MM.1S (cell line): ENCODE measurements at regions not wholly inside any gene's neighbourhood (a gene's known extent, or its start where the extent isn't known, plus 50 kb on each side); places are given as distances from the start of the nearest gene placed in this dataset.

Source experiments
- DNase-seq: peaks from one replicate; pipeline ENCODE4 v3.0.0-alpha.2; 2015
- H2AFZ ChIP-seq: fragments of 300-600 bp; sonication (generic); 2 replicates; pipeline ENCODE4 v1.6.0; 2016; ENCODE audit warnings: antibody characterized with exemption, low read length
- H3F3A ChIP-seq: fragments of 300-600 bp; sonication (generic); 2 replicates; pipeline ENCODE4 v1.6.1; 2016; ENCODE audit warnings: mild to moderate bottlenecking, antibody characterized with exemption, low read length, moderate library complexity, mixed read lengths; ENCODE audit not compliant: insufficient read depth
- H3K27ac ChIP-seq: fragments of 300-600 bp; sonication (generic); 2 replicates; pipeline ENCODE4 v1.5.1; 2016; ENCODE audit warnings: mild to moderate bottlenecking, low read length
- H3K27me3 ChIP-seq: fragments of 300-600 bp; sonication (generic); replicated peaks from 2 replicates; pipeline ENCODE4 v1.6.0; 2016; ENCODE audit warnings: low read length; ENCODE audit not compliant: insufficient read depth
- H3K36me3 ChIP-seq: fragments of 300-600 bp; sonication (generic); replicated peaks from 2 replicates; pipeline ENCODE4 v1.6.1; 2016; ENCODE audit warnings: mild to moderate bottlenecking, low read length, mixed read lengths; ENCODE audit not compliant: insufficient read depth
- H3K4me1 ChIP-seq: fragments of 300-600 bp; sonication (generic); 2 replicates; pipeline ENCODE4 v1.6.1; 2016; ENCODE audit warnings: low read length, mixed read lengths
- H3K4me2 ChIP-seq: fragments of 300-600 bp; sonication (generic); 2 replicates; pipeline ENCODE4 v1.6.0; 2016; ENCODE audit warnings: low read depth, low read length
- H3K4me3 ChIP-seq: fragments of 300-600 bp; sonication (generic); 2 replicates; pipeline ENCODE4 v1.5.1; 2016; ENCODE audit warnings: low read length, mixed read lengths
- H3K79me2 ChIP-seq: fragments of 300-600 bp; sonication (generic); 2 replicates; pipeline ENCODE4 v1.6.1; 2016; ENCODE audit warnings: mixed run types, low read length, mixed read lengths
- H3K9ac ChIP-seq: fragments of 300-600 bp; sonication (generic); 2 replicates; pipeline ENCODE4 v1.6.1; 2016; ENCODE audit warnings: low read length, mixed read lengths
- H3K9me2 ChIP-seq: fragments of 300-600 bp; sonication (generic); replicated peaks from 2 replicates; pipeline ENCODE4 v1.6.1; 2016; ENCODE audit warnings: mild to moderate bottlenecking, low read length, mixed read lengths; ENCODE audit not compliant: insufficient read depth
- H3K9me3 ChIP-seq: fragments of 300-600 bp; sonication (generic); replicated peaks from 2 replicates; pipeline ENCODE4 v1.6.1; 2016; ENCODE audit warnings: mild to moderate bottlenecking, low read length, mixed read lengths; ENCODE audit not compliant: insufficient read depth
- H4K20me1 ChIP-seq: fragments of 300-600 bp; sonication (generic); 2 replicates; pipeline ENCODE4 v1.6.1; 2016; ENCODE audit warnings: mild to moderate bottlenecking, low read length, moderate library complexity, mixed read lengths; ENCODE audit not compliant: insufficient read depth
- CTCF ChIP-seq: fragments of 300-600 bp; sonication (generic); IDR thresholded peaks from 2 replicates; pipeline ENCODE4 v1.5.1; 2016; ENCODE audit warnings: antibody characterized with exemption, low read length, mixed read lengths
- EZH2 ChIP-seq: fragments of 300-600 bp; sonication (generic); optimal IDR thresholded peaks from 2 replicates; pipeline ENCODE3; 2017; ENCODE audit warnings: low read depth, mild to moderate bottlenecking, antibody characterized with exemption, low read length, mixed read lengths
- EZH2phosphoT487 ChIP-seq: fragments of 300-600 bp; sonication (generic); IDR thresholded peaks from 2 replicates; pipeline ENCODE4 v1.6.1; 2018; ENCODE audit warnings: antibody characterized with exemption, low read length

- DNase-seq: no peak
- no peaks in the 10 kb centered on the region for H3K36me3 ChIP-seq
- H3K9me2 ChIP-seq: no peaks in the 10 kb centered on the region
- no peak overlapping the region for H2AFZ ChIP-seq
- H3K79me2 ChIP-seq: no peaks in the 10 kb centered on the region
- no peaks in the 10 kb centered on the region for H3F3A ChIP-seq
- H3K27me3 ChIP-seq: no peaks in the 10 kb centered on the region
- no peak overlapping the region for H3K27ac ChIP-seq
- H3K4me2 ChIP-seq: no peak overlapping the region
- H3K9ac ChIP-seq: no peak overlapping the region
- no peaks in the 10 kb centered on the region for H3K9me3 ChIP-seq
- no peaks in the 10 kb centered on the region for H3K4me1 ChIP-seq
- H3K4me3 ChIP-seq: no peak overlapping the region
- TF ChIP-seq CTCF (no peak), EZH2phosphoT487 (no peak), EZH2 (no peak)
- H4K20me1 ChIP-seq: no peaks in the 10 kb centered on the region
Measured at GRCh38 chr7:106512217-106512616, 148.7 kb downstream of the CCDC71L start.

- Histone ChIP-seq H4K20me1 (no peaks in the 10 kb centered on the region), H3K36me3 (no peaks in the 10 kb centered on the region), H3K9me2 (no peaks in the 10 kb centered on the region), H3K4me1 (no peaks in the 10 kb centered on the region), H3K4me3 (no peak overlapping the region), H2AFZ (no peak overlapping the region), H3K27me3 (no peaks in the 10 kb centered on the region), H3F3A (no peaks in the 10 kb centered on the region), H3K9ac (no peak overlapping the region), H3K9me3 (no peaks in the 10 kb centered on the region), H3K27ac (no peak overlapping the region), H3K4me2 (no peak overlapping the region), H3K79me2 (no peaks in the 10 kb centered on the region)
- no peak for DNase-seq
- no peak for TF ChIP-seq EZH2
Measured at GRCh38 chr7:106504645-106505044, 156.3 kb downstream of the CCDC71L start.

- DNase-seq: no peak
- no peaks in the 10 kb centered on the region for H3K27me3 ChIP-seq
- no peak overlapping the region for H3K9ac ChIP-seq
- H3K27ac ChIP-seq: no peak overlapping the region
- no peaks in the 10 kb centered on the region for H4K20me1 ChIP-seq
- no peaks in the 10 kb centered on the region for H3K4me1 ChIP-seq
- no peaks in the 10 kb centered on the region for H3F3A ChIP-seq
- no peaks in the 10 kb centered on the region for H3K9me2 ChIP-seq
- H3K9me3 ChIP-seq: no peaks in the 10 kb centered on the region
- no peak overlapping the region for H2AFZ ChIP-seq
- TF ChIP-seq EZH2phosphoT487: no peak
- no peak for TF ChIP-seq CTCF
- no peak for TF ChIP-seq EZH2
- no peaks in the 10 kb centered on the region for H3K79me2 ChIP-seq
- H3K4me2 ChIP-seq: no peak overlapping the region
- H3K36me3 ChIP-seq: no peaks in the 10 kb centered on the region
- H3K4me3 ChIP-seq: no peak overlapping the region
Measured at GRCh38 chr7:106504207-106504606, 156.8 kb downstream of the CCDC71L start.

- no peaks in the 10 kb centered on the region for H3K9me3 ChIP-seq
- no peaks in the 10 kb centered on the region for H4K20me1 ChIP-seq
- H3K4me1 ChIP-seq: no peaks in the 10 kb centered on the region
- H3F3A ChIP-seq: no peaks in the 10 kb centered on the region
- H3K27ac ChIP-seq: no peak overlapping the region
- H2AFZ ChIP-seq: no peak overlapping the region
- no peaks in the 10 kb centered on the region for H3K9me2 ChIP-seq
- no peak overlapping the region for H3K4me2 ChIP-seq
- H3K27me3 ChIP-seq: no peaks in the 10 kb centered on the region
- no peak for TF ChIP-seq EZH2
- TF ChIP-seq CTCF: no peak
- no peak for TF ChIP-seq EZH2phosphoT487
- H3K36me3 ChIP-seq: no peaks in the 10 kb centered on the region
- H3K4me3 ChIP-seq: no peak overlapping the region
- H3K9ac ChIP-seq: no peak overlapping the region
- H3K79me2 ChIP-seq: no peaks in the 10 kb centered on the region
- DNase-seq: no peak
Measured at GRCh38 chr7:106503626-106504025, 157.3 kb downstream of the CCDC71L start.
